HepG2 (cell line): ENCODE measurements at regions not wholly inside any gene's neighbourhood (a gene's known extent, or its start where the extent isn't known, plus 50 kb on each side); places are given as distances from the start of the nearest gene placed in this dataset.
A peak's percentile ranks its signal among the peaks of the same experiment; 100 is the strongest.

Source experiments
- GABPA ChIP-seq, 2 experiments: IDR thresholded peaks; 2 replicates each; pipeline ENCODE4 v1.6.1; 2011 to 2016; ENCODE audit warnings: low read depth in 2 of 2, low read length in 1 of 2, missing biosample characterization in 1 of 2, missing genetic modification characterization in 1 of 2
- HOXA5 ChIP-seq: sonication (generic); formaldehyde crosslinking; IDR thresholded peaks from 2 replicates; pipeline ENCODE4 v1.4.0; 2020; ENCODE audit warnings: missing genetic modification reagents
- KLF16 ChIP-seq, 2 experiments: sonication (generic) in 1 of 2; formaldehyde crosslinking in 1 of 2; IDR thresholded peaks; 2 replicates each; pipeline versions ENCODE4 v1.6.1 to v1.8.0; 2016 to 2023; ENCODE audit warnings: missing genetic modification reagents in 2 of 2, missing compliant biosample characterization in 1 of 2
- MED13 ChIP-seq: sonication (generic); formaldehyde crosslinking; IDR thresholded peaks from 2 replicates; pipeline ENCODE4 v1.5.0; 2020; ENCODE audit warnings: missing genetic modification reagents
- MEIS2 ChIP-seq: sonication (generic); formaldehyde crosslinking; IDR thresholded peaks from 2 replicates; pipeline ENCODE4 v1.9.0; 2021; ENCODE audit warnings: mild to moderate bottlenecking, missing genetic modification reagents
- NR2F1 ChIP-seq, 2 experiments: fragments of 450-650 bp in 1 of 2; formaldehyde crosslinking in 1 of 2; IDR thresholded peaks; 2 replicates each; pipeline versions ENCODE4 v1.5.0 to v1.6.1; 2016 to 2020; ENCODE audit warnings: mild to moderate bottlenecking in 1 of 2, missing compliant biosample characterization in 1 of 2, missing genetic modification reagents in 1 of 2, moderate library complexity in 1 of 2
- TBX2 ChIP-seq: sonication (generic); formaldehyde crosslinking; IDR thresholded peaks from 2 replicates; pipeline ENCODE4 v1.5.0; 2020; ENCODE audit warnings: missing genetic modification reagents, mild to moderate bottlenecking, borderline replicate concordance
- TBX3 ChIP-seq: fragments of 450-650 bp; IDR thresholded peaks from 2 replicates; pipeline ENCODE4 v1.6.1; 2017; ENCODE audit warnings: antibody characterized with exemption, mild to moderate bottlenecking, inconsistent platforms, borderline replicate concordance
- ZC3H4 ChIP-seq: sonication (generic); formaldehyde crosslinking; IDR thresholded peaks from 2 replicates; pipeline ENCODE4 v1.4.0; 2020; ENCODE audit warnings: missing genetic modification reagents, borderline replicate concordance
- ZFP36L2 ChIP-seq: sonication (generic); formaldehyde crosslinking; IDR thresholded peaks from 2 replicates; pipeline ENCODE4 v1.4.0; 2020; ENCODE audit warnings: missing genetic modification reagents
- ZNF30 ChIP-seq: sonication (generic); formaldehyde crosslinking; IDR thresholded peaks from 2 replicates; pipeline ENCODE4 v1.5.0; 2020; ENCODE audit warnings: mild to moderate bottlenecking, missing genetic modification reagents
- ZNF652 ChIP-seq: IDR thresholded peaks from 2 replicates; pipeline ENCODE4 v1.6.1; 2016; ENCODE audit warnings: low read depth, borderline replicate concordance
- ZNF784 ChIP-seq: sonication (generic); formaldehyde crosslinking; IDR thresholded peaks from 2 replicates; pipeline ENCODE4 v1.5.1; 2020; ENCODE audit warnings: missing genetic modification reagents, mild to moderate bottlenecking, borderline replicate concordance
- ZNF816 ChIP-seq: sonication (generic); formaldehyde crosslinking; IDR thresholded peaks from 2 replicates; pipeline ENCODE4 v1.8.0; 2022; ENCODE audit warnings: missing genetic modification reagents, mild to moderate bottlenecking, borderline replicate concordance
- TF ChIP-seq, protein P1 (sequence below), 2 experiments: fragments of 450-650 bp in 1 of 2; sonication (generic) in 1 of 2; formaldehyde crosslinking in 1 of 2; IDR thresholded peaks; 2 replicates each; pipeline versions ENCODE4 v1.6.1 to v1.8.0; 2016 to 2022; ENCODE audit warnings: antibody characterized with exemption in 1 of 2, mild to moderate bottlenecking in 1 of 2, missing genetic modification reagents in 1 of 2
- TF ChIP-seq, protein P2 (sequence below): sonication (generic); formaldehyde crosslinking; IDR thresholded peaks from 2 replicates; pipeline ENCODE4 v1.4.0; 2020; ENCODE audit warnings: missing genetic modification reagents
- TF ChIP-seq, protein P3 (sequence below): sonication (generic); formaldehyde crosslinking; conservative IDR thresholded peaks from 2 replicates; pipeline ENCODE4 v1.5.0; 2020; ENCODE audit warnings: missing genetic modification reagents

DNA sequence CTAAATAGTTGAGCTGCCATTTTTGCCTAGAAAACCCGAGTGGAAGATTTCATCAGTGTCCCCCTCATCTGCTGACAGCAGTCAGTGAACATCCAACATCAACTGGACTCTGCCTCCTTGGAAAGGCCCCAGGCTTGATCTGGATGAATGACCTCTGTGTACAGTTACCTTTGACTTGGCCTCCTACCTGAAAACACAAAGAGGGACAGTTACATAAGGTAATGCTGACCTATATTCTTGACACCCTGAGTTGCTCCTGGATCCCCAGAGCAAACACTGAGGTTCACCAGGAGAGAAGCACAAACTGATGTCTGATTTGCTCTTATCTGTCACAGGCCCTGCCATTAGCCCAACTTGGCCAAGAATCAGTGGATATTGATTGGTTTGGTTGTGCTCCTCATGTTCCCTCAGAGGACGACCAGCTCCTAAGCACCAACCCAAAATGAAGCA, 138.9 kb downstream of the PROX1 start (continued):
- TF ChIP-seq, protein P1, sequence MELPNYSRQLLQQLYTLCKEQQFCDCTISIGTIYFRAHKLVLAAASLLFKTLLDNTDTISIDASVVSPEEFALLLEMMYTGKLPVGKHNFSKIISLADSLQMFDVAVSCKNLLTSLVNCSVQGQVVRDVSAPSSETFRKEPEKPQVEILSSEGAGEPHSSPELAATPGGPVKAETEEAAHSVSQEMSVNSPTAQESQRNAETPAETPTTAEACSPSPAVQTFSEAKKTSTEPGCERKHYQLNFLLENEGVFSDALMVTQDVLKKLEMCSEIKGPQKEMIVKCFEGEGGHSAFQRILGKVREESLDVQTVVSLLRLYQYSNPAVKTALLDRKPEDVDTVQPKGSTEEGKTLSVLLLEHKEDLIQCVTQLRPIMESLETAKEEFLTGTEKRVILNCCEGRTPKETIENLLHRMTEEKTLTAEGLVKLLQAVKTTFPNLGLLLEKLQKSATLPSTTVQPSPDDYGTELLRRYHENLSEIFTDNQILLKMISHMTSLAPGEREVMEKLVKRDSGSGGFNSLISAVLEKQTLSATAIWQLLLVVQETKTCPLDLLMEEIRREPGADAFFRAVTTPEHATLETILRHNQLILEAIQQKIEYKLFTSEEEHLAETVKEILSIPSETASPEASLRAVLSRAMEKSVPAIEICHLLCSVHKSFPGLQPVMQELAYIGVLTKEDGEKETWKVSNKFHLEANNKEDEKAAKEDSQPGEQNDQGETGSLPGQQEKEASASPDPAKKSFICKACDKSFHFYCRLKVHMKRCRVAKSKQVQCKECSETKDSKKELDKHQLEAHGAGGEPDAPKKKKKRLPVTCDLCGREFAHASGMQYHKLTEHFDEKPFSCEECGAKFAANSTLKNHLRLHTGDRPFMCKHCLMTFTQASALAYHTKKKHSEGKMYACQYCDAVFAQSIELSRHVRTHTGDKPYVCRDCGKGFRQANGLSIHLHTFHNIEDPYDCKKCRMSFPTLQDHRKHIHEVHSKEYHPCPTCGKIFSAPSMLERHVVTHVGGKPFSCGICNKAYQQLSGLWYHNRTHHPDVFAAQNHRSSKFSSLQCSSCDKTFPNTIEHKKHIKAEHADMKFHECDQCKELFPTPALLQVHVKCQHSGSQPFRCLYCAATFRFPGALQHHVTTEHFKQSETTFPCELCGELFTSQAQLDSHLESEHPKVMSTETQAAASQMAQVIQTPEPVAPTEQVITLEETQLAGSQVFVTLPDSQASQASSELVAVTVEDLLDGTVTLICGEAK (IDR thresholded peaks at IDR 0.05), result no peak
- TF ChIP-seq, protein P1 (CRISPR knock-in tag; IDR thresholded peaks at IDR 0.05), result peak; percentile 66; the same call in 1 of the 2 replicates
- TF ChIP-seq TBX2 (peak; percentile 94), KLF16 (CRISPR knock-in tag; IDR thresholded peaks at IDR 0.05) (peak in 1 of 2 experiments; percentile 45; a peak in 2 of 4 replicates), HOXA5 (CRISPR knock-in tag) (peak; percentile 58; the same call in 1 of the 2 replicates), ZNF30 (CRISPR knock-in tag) (no peak), MEIS2 (CRISPR knock-in tag) (peak; percentile 60), ZFP36L2 (CRISPR knock-in tag) (no peak), TBX3 (peak; percentile 34; the same call in 1 of the 2 replicates), ZNF652 (CRISPR knock-in tag) (no peak), ZNF784 (CRISPR knock-in tag) (no peak), GABPA (IDR thresholded peaks at IDR 0.05; ENCODE audit: low read depth, low read length) (no peak), GABPA (CRISPR knock-in tag; IDR thresholded peaks at IDR 0.05; ENCODE audit: low read depth) (peak; percentile 21; the same call in 1 of the 2 replicates), ZC3H4 (CRISPR knock-in tag) (no peak), MED13 (CRISPR knock-in tag) (peak; percentile 48; the same call in 1 of the 2 replicates), NR2F1 (CRISPR knock-in tag; IDR thresholded peaks at IDR 0.05) (peak; percentile 54 to 87; a peak in 3 of 4 replicates), ZNF816 (CRISPR knock-in tag) (no peak)
- TF ChIP-seq, protein P2, sequence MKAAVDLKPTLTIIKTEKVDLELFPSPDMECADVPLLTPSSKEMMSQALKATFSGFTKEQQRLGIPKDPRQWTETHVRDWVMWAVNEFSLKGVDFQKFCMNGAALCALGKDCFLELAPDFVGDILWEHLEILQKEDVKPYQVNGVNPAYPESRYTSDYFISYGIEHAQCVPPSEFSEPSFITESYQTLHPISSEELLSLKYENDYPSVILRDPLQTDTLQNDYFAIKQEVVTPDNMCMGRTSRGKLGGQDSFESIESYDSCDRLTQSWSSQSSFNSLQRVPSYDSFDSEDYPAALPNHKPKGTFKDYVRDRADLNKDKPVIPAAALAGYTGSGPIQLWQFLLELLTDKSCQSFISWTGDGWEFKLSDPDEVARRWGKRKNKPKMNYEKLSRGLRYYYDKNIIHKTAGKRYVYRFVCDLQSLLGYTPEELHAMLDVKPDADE (CRISPR knock-in tag), result no peak
- TF ChIP-seq, protein P3, sequence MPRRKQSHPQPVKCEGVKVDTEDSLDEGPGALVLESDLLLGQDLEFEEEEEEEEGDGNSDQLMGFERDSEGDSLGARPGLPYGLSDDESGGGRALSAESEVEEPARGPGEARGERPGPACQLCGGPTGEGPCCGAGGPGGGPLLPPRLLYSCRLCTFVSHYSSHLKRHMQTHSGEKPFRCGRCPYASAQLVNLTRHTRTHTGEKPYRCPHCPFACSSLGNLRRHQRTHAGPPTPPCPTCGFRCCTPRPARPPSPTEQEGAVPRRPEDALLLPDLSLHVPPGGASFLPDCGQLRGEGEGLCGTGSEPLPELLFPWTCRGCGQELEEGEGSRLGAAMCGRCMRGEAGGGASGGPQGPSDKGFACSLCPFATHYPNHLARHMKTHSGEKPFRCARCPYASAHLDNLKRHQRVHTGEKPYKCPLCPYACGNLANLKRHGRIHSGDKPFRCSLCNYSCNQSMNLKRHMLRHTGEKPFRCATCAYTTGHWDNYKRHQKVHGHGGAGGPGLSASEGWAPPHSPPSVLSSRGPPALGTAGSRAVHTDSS (CRISPR knock-in tag), result no peak
